Karpas-422 (cell line): ENCODE measurements at regions not wholly inside any gene's neighbourhood (a gene's known extent, or its start where the extent isn't known, plus 50 kb on each side); places are given as distances from the start of the nearest gene placed in this dataset.
A peak's percentile ranks its signal among the peaks of the same experiment; 100 is the strongest.

ENCODE experiments used
- DNase-seq: peaks from one replicate; pipeline ENCODE4 v3.0.0-alpha.2; 2015
- H2AFZ ChIP-seq: fragments of 200-600 bp; sonication (generic); 2 replicates; pipeline ENCODE4 v1.6.1; 2014; ENCODE audit warnings: antibody characterized with exemption, low read length, mixed read lengths
- H3K27ac ChIP-seq: fragments of 200-600 bp; sonication (generic); 2 replicates; pipeline ENCODE4 v1.5.1; 2014; ENCODE audit warnings: mild to moderate bottlenecking, low read length, moderate library complexity
- H3K27me3 ChIP-seq: fragments of 200-600 bp; sonication (generic); 2 replicates; pipeline ENCODE4 v1.6.1; 2014; ENCODE audit warnings: low read length, mixed read lengths
- H3K36me3 ChIP-seq: fragments of 200-600 bp; sonication (generic); 2 replicates; pipeline ENCODE4 v1.6.1; 2014; ENCODE audit warnings: low read length, mixed read lengths; ENCODE audit not compliant: insufficient read depth
- H3K4me1 ChIP-seq: fragments of 200-600 bp; sonication (generic); 2 replicates; pipeline ENCODE4 v1.6.1; 2014; ENCODE audit warnings: mild to moderate bottlenecking, low read length, mixed read lengths
- H3K4me2 ChIP-seq: fragments of 200-600 bp; sonication (generic); 2 replicates; pipeline ENCODE4 v1.6.1; 2014; ENCODE audit warnings: low read length, low read depth, mild to moderate bottlenecking; ENCODE audit not compliant: poor library complexity, severe bottlenecking
- H3K4me3 ChIP-seq: fragments of 200-600 bp; sonication (generic); 2 replicates; pipeline ENCODE4 v1.5.1; 2014; ENCODE audit warnings: mild to moderate bottlenecking, antibody characterized with exemption, low read length, mixed read lengths
- H3K79me2 ChIP-seq: fragments of 200-600 bp; sonication (generic); 2 replicates; pipeline ENCODE4 v1.6.1; 2014; ENCODE audit warnings: mild to moderate bottlenecking, low read length, mixed read lengths
- H3K9ac ChIP-seq: fragments of 200-600 bp; sonication (generic); 2 replicates; pipeline ENCODE4 v1.6.0; 2014; ENCODE audit warnings: low read length
- H3K9me2 ChIP-seq: fragments of 200-600 bp; sonication (generic), shearing (Covaris generic); replicated peaks from 2 replicates; pipeline ENCODE4 v1.6.0; 2014; ENCODE audit warnings: mild to moderate bottlenecking, low read length, moderate library complexity; ENCODE audit not compliant: insufficient read depth
- H3K9me3 ChIP-seq: fragments of 300-700, 200-600 bp; sonication (generic); 2 replicates; pipeline ENCODE4 v1.6.1; 2014; ENCODE audit warnings: low read length, mixed read lengths
- H4K20me1 ChIP-seq: fragments of 200-600 bp; sonication (generic); 2 replicates; pipeline ENCODE4 v1.6.1; 2014; ENCODE audit warnings: mild to moderate bottlenecking, antibody characterized with exemption, low read length, low read depth; ENCODE audit not compliant: insufficient read depth

DNA sequence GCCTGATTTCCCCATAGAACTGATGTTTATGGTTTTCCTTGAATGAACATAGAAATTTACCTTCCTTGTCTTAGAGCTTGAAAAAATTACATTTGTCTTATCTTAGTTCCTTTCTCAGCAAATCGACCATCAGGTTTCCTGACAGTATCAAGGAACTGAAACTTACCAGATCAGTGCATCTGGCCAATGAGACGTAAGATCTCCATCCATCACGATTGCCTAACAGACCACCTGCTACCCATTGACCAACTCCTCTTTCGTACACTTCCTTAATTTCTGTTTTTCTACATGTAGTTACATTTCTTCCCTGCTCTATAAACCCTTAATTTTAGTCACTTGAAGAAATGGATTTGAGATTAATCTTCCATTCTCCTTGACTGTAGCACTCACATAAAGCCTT, 57.4 kb upstream of the TMPRSS15 start:
- no peaks in the 10 kb centered on the region for H3K27me3 ChIP-seq
- no peaks in the 10 kb centered on the region for H4K20me1 ChIP-seq
- peaks cover 11% of the 10 kb centered on the region for H3K4me1 ChIP-seq
- no peaks in the 10 kb centered on the region for H3K36me3 ChIP-seq
- no peak overlapping the region for H3K4me2 ChIP-seq
- no peak overlapping the region for H3K4me3 ChIP-seq
- no peak overlapping the region for H3K9ac ChIP-seq
- no peak overlapping the region for H2AFZ ChIP-seq
- H3K79me2 ChIP-seq, result no peaks in the 10 kb centered on the region
- peaks cover 17% of the 10 kb centered on the region; the same call in 1 of the 2 replicates for H3K9me3 ChIP-seq
- peak; percentile 49 for DNase-seq
- peak overlapping the region; percentile 56; the same call in 1 of the 2 replicates for H3K27ac ChIP-seq
- no peaks in the 10 kb centered on the region for H3K9me2 ChIP-seq

DNA sequence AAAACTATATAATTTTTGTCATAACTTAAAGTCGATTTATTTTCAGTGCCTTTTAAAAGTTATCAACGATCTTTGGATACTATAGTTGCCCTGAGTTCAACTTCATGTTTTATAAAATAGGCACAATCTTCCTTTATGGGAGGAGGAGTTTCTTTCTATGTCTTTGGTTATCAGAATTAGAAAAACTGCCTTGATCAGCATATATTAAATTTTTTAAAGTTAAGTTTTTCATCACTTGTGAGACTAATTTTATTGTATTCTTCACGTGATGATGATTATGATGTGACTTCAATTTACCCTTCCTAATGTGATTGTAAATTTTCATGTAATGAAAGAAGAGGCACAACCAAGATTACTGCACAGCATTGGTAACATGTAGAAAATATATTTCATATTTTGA, 58.2 kb upstream of the TMPRSS15 start:
- Histone ChIP-seq H3K4me3 (no peak overlapping the region), H4K20me1 (no peaks in the 10 kb centered on the region), H3K9me3 (peaks cover 16% of the 10 kb centered on the region; the same call in 1 of the 2 replicates), H3K27ac (0 out of 2 replicates have a peak overlapping the region, but pooled peaks have one; percentile 56), H3K36me3 (no peaks in the 10 kb centered on the region), H3K27me3 (no peaks in the 10 kb centered on the region), H3K79me2 (no peaks in the 10 kb centered on the region), H3K4me1 (peaks cover 11% of the 10 kb centered on the region), H2AFZ (no peak overlapping the region), H3K9ac (no peak overlapping the region), H3K9me2 (no peaks in the 10 kb centered on the region), H3K4me2 (no peak overlapping the region)
- DNase-seq, result no peak

DNA sequence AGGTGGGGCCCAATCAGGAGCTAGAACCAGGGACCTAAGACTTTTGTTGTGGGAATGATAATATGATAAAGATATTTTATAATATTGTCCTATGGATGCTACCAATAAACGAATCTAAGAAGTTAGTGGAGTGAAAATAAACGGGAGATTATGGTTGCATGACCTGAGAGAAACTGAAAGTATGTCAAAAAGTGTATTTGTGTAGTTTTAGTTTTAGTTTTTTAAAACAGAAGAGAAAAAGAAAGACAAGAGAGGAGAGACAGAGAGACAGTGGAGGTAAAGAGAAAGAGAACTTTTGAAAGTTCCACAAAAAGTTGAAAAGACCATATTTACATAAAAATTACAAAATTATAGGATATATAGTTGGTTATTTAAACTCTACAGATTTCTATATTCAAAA, 64.1 kb upstream of the TMPRSS15 start:
- DNase-seq, result no peak
- peaks cover 13% of the 10 kb centered on the region for H3K9me3 ChIP-seq

DNA sequence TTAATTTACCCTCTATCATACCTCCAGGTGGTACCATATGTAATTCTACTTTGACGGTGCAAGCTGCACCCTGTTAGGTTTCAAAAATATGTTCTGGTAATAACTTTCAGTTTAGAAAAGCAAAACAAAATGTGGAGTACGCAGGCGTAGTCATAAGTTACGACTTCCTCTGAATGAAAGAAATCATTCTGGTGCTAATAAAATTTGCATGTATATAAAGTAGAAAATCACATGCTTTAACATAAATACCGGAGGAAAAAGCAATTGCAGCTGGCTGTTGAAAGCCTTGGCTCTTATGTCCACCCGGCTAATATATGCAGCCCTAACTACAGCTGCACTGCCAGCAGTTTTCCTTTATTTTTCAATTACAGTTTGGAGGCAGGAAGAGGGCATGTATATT, 65.2 kb upstream of the TMPRSS15 start:
- Histone ChIP-seq H3K9ac (no peak overlapping the region), H3K4me2 (no peak overlapping the region), H3K36me3 (no peaks in the 10 kb centered on the region), H3K9me3 (peaks cover 18% of the 10 kb centered on the region), H2AFZ (no peak overlapping the region), H3K27me3 (no peaks in the 10 kb centered on the region), H3K4me3 (no peak overlapping the region), H3K9me2 (no peaks in the 10 kb centered on the region), H4K20me1 (no peaks in the 10 kb centered on the region), H3K79me2 (no peaks in the 10 kb centered on the region), H3K4me1 (no peaks in the 10 kb centered on the region), H3K27ac (no peak overlapping the region)
- no peak for DNase-seq

More for the DNA sequence above, 64.1 kb upstream of the TMPRSS15 start:
- Histone ChIP-seq H3K4me3 (no peak overlapping the region), H2AFZ (no peak overlapping the region), H3K4me1 (no peaks in the 10 kb centered on the region), H3K27me3 (no peaks in the 10 kb centered on the region), H4K20me1 (no peaks in the 10 kb centered on the region), H3K36me3 (no peaks in the 10 kb centered on the region), H3K27ac (no peak overlapping the region), H3K9me2 (no peaks in the 10 kb centered on the region), H3K4me2 (no peak overlapping the region), H3K9ac (no peak overlapping the region), H3K79me2 (no peaks in the 10 kb centered on the region)

DNA sequence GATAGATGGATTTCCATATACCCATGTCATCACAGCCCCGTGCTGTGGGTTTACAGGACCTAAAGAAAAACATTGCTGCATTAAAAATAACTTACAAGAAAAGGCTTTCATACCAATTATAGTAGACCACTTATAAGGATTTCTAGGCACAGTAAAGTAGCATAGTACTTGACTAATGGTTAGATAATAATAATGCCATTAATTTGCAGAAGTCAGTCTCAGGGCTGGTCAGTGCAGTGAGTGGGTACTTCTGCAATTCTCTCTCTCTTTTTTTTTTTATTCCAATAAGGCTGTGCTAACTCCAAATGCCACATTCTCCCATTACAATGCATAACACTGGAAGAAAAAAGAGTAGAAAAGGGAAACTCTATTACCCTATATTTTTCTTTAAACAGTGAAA, 73.1 kb upstream of the TMPRSS15 start:
- no peak for DNase-seq
- Histone ChIP-seq H2AFZ (no peak overlapping the region), H3K9me2 (no peaks in the 10 kb centered on the region)

DNA sequence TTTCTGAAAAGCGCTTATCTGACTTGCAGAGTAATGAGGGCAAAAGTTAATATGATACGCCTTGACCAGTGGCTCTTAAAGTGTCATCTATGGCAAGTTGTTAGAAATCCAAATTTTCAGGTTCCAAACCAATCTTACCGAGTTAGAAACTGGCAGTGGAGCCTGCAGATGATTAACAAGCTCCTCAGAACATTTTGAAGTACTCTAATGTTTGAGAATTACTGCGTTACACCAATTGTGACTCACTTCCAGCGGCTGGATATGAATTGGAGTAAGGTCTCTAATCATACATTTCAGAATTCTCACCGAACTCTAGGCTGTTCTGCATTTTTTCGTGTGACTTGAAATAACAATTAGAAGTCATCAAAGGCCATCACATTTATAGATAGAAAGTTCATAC, 73.5 kb upstream of the TMPRSS15 start:
- Histone ChIP-seq H3K9me3 (peaks cover 22% of the 10 kb centered on the region), H3K4me1 (no peaks in the 10 kb centered on the region), H3K9me2 (no peaks in the 10 kb centered on the region), H3K36me3 (no peaks in the 10 kb centered on the region), H3K4me3 (no peak overlapping the region), H3K4me2 (no peak overlapping the region), H3K27ac (no peak overlapping the region), H3K27me3 (no peaks in the 10 kb centered on the region), H3K79me2 (no peaks in the 10 kb centered on the region), H2AFZ (no peak overlapping the region), H3K9ac (no peak overlapping the region), H4K20me1 (no peaks in the 10 kb centered on the region)
- no peak for DNase-seq

More for the DNA sequence above, 73.1 kb upstream of the TMPRSS15 start:
- H3K9ac ChIP-seq, result no peak overlapping the region
- no peaks in the 10 kb centered on the region for H3K79me2 ChIP-seq
- peaks cover 25% of the 10 kb centered on the region for H3K9me3 ChIP-seq
- H3K4me1 ChIP-seq, result no peaks in the 10 kb centered on the region
- H4K20me1 ChIP-seq, result no peaks in the 10 kb centered on the region
- H3K4me2 ChIP-seq, result no peak overlapping the region
- no peaks in the 10 kb centered on the region for H3K27me3 ChIP-seq
- H3K4me3 ChIP-seq, result no peak overlapping the region
- H3K36me3 ChIP-seq, result no peaks in the 10 kb centered on the region
- H3K27ac ChIP-seq, result no peak overlapping the region

DNA sequence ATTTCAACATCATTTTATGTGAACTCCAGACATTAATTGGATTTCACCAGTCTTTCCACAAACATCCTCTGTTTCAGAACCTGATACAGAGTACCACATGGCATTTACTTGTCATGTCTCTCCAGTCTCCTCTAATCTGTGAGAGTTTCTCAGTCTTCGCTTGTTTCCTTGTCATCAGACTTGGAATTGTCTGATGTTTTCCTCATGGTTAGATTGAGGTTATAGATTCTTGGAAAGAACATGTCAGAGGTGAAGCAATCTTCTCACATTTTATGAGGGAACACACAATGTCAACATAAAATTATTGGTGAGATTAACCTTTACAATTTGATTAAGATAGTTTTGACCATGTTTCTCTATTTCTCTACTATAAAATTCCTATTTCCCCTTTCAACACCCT, 74.9 kb upstream of the TMPRSS15 start:
- no peak for DNase-seq
- Histone ChIP-seq H3K4me3 (no peak overlapping the region), H3K9me2 (no peaks in the 10 kb centered on the region), H3K4me1 (no peaks in the 10 kb centered on the region), H2AFZ (no peak overlapping the region), H3K36me3 (no peaks in the 10 kb centered on the region), H3K27me3 (no peaks in the 10 kb centered on the region), H3K79me2 (no peaks in the 10 kb centered on the region), H3K9me3 (peaks cover 15% of the 10 kb centered on the region), H4K20me1 (no peaks in the 10 kb centered on the region), H3K27ac (no peak overlapping the region), H3K4me2 (no peak overlapping the region), H3K9ac (no peak overlapping the region)

DNA sequence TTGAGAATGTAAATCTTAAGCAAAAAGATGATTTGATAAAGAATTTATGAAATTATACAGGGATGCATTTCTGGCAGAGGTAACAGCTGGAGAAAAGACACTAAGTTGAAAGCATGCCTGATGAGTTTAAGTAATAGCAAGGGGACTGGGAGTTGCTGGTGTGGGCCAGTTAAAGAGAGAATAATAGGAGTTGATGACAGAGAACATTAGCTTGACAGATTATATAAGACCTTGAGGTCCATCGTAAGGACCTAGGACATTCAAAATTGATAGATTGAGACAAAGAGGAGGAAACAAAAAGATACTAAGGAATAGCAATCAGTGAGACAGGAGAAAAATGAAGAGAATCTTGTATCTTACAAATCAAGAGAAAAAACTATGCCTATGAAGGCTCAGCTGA, 84.7 kb upstream of the TMPRSS15 start:
- Histone ChIP-seq H3K4me3 (no peak overlapping the region), H3K4me1 (no peaks in the 10 kb centered on the region), H2AFZ (no peak overlapping the region), H3K27me3 (no peaks in the 10 kb centered on the region), H3K79me2 (no peaks in the 10 kb centered on the region), H3K4me2 (no peak overlapping the region), H3K36me3 (no peaks in the 10 kb centered on the region), H4K20me1 (no peaks in the 10 kb centered on the region), H3K9ac (no peak overlapping the region), H3K27ac (no peak overlapping the region), H3K9me3 (peaks cover 25% of the 10 kb centered on the region), H3K9me2 (no peaks in the 10 kb centered on the region)
- DNase-seq, result no peak

DNA sequence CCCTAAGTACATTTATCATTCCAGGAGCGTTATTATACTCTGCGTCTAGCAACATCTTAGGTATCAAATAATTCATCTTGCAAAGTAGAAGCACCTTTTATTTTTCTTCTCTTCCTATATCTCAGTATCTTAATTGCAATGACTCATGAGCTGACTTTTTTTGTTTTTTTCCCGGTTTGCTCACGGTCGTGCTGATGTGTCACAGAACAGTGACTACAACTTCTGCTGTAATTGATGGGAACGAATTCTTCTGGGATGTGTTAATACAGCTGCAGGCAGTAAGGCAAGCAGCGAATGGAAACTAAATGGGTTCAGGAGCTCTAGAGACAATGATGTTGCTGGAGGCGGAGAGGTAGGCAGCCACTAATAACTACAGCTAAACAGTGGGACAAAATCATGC, 89.8 kb upstream of the TMPRSS15 start:
- no peak overlapping the region for H2AFZ ChIP-seq
- H3K9me2 ChIP-seq, result no peaks in the 10 kb centered on the region
- H3K4me1 ChIP-seq, result no peaks in the 10 kb centered on the region
- no peaks in the 10 kb centered on the region for H3K27me3 ChIP-seq
- no peak overlapping the region for H3K4me2 ChIP-seq
- H3K27ac ChIP-seq, result no peak overlapping the region
- H3K36me3 ChIP-seq, result no peaks in the 10 kb centered on the region
- DNase-seq, result no peak
- H3K79me2 ChIP-seq, result no peaks in the 10 kb centered on the region
- no peak overlapping the region for H3K9ac ChIP-seq
- H4K20me1 ChIP-seq, result no peaks in the 10 kb centered on the region
- peaks cover 13% of the 10 kb centered on the region; the same call in 1 of the 2 replicates for H3K9me3 ChIP-seq
- H3K4me3 ChIP-seq, result no peak overlapping the region
